GM23338 (cell line): ENCODE measurements at regions not wholly inside any gene's neighbourhood (a gene's known extent, or its start where the extent isn't known, plus 50 kb on each side); places are given as distances from the start of the nearest gene placed in this dataset.
A peak's percentile ranks its signal among the peaks of the same experiment; 100 is the strongest.

Source experiments
- ATAC-seq: fragments of 200-7000 bp; cut with Tn5 transposase; 3 replicates; pipeline ENCODE4 v1.9.1; 2020
- DNase-seq: peaks from one replicate; pipeline ENCODE4 v3.0.0-alpha.2; 2015; ENCODE audit warnings: low spot score
- H2AFZ ChIP-seq: fragments of 200-600 bp; sonication (generic); 2 replicates; pipeline ENCODE4 v1.8.0; 2016; ENCODE audit warnings: antibody characterized with exemption, mild to moderate bottlenecking, moderate library complexity
- H3F3A ChIP-seq: fragments of 200-600 bp; sonication (generic); replicated peaks from 2 replicates; pipeline ENCODE4 v1.8.0; 2017; ENCODE audit warnings: antibody characterized with exemption, mixed run types, low read depth
- H3K27ac ChIP-seq: fragments of 200-600 bp; sonication (generic); 2 replicates; pipeline ENCODE4 v1.6.1; 2016; ENCODE audit warnings: low read depth
- H3K27me3 ChIP-seq: fragments of 200-600 bp; sonication (generic); 2 replicates; pipeline ENCODE4 v1.8.0; 2016; ENCODE audit warnings: mild to moderate bottlenecking, mixed run types, moderate library complexity; ENCODE audit not compliant: insufficient read depth
- H3K36me3 ChIP-seq: fragments of 200-600 bp; sonication (generic); 2 replicates; pipeline ENCODE4 v1.8.0; 2016; ENCODE audit warnings: mild to moderate bottlenecking; ENCODE audit not compliant: insufficient read depth
- H3K4me1 ChIP-seq: fragments of 200-600 bp; sonication (generic); 2 replicates; pipeline ENCODE4 v1.8.0; 2016; ENCODE audit warnings: mild to moderate bottlenecking, moderate library complexity; ENCODE audit not compliant: insufficient read depth
- H3K4me2 ChIP-seq: fragments of 200-600 bp; sonication (generic); 2 replicates; pipeline ENCODE4 v1.7.1; 2017; ENCODE audit warnings: mixed run types
- H3K4me3 ChIP-seq: fragments of 200-600 bp; sonication (generic); 2 replicates; pipeline ENCODE4 v1.6.1; 2016; ENCODE audit warnings: mixed run types
- H3K79me2 ChIP-seq: fragments of 200-600 bp; sonication (generic); replicated peaks from 2 replicates; pipeline ENCODE4 v1.8.0; 2017; ENCODE audit warnings: mild to moderate bottlenecking; ENCODE audit not compliant: insufficient read depth
- H3K9me2 ChIP-seq: fragments of 200-600 bp; sonication (generic); 2 replicates; pipeline ENCODE4 v1.8.0; 2017; ENCODE audit not compliant: insufficient read depth
- H4K20me1 ChIP-seq: fragments of 200-600 bp; sonication (generic); replicated peaks from 2 replicates; pipeline ENCODE4 v1.8.0; 2017; ENCODE audit warnings: mild to moderate bottlenecking; ENCODE audit not compliant: insufficient read depth
- H3K27ac Mint-ChIP-seq: 2 replicates; pipeline ENCODE4 v1.8.0; 2020; ENCODE audit warnings: inconsistent platforms, mild to moderate bottlenecking, moderate library complexity, mixed read lengths
- H3K27me3 Mint-ChIP-seq: 3 replicates; pipeline ENCODE4 v1.8.0; 2022; ENCODE audit warnings: low read depth, mild to moderate bottlenecking, moderate library complexity, mixed read lengths, inconsistent platforms; ENCODE audit not compliant: insufficient read depth, poor library complexity
- H3K36me3 Mint-ChIP-seq: 3 replicates; pipeline ENCODE4 v1.8.0; 2021; ENCODE audit warnings: low read depth, mild to moderate bottlenecking, inconsistent platforms, moderate library complexity, mixed read lengths
- H3K4me1 Mint-ChIP-seq: 3 replicates; pipeline ENCODE4 v1.8.0; 2020; ENCODE audit warnings: mild to moderate bottlenecking, inconsistent platforms, mixed read lengths
- H3K4me3 Mint-ChIP-seq: 3 replicates; pipeline ENCODE4 v1.8.0; 2021; ENCODE audit warnings: moderate library complexity, mild to moderate bottlenecking, inconsistent platforms, mixed read lengths
- H3K9me3 Mint-ChIP-seq: 3 replicates; pipeline ENCODE4 v1.8.0; 2020; ENCODE audit warnings: moderate library complexity, mild to moderate bottlenecking, inconsistent platforms, mixed read lengths
- CREB1 ChIP-seq: fragments of 250-450 bp; sonication (Bioruptor Pico); IDR thresholded peaks from 2 replicates; pipeline ENCODE4 v1.5.0; 2020; ENCODE audit warnings: low read depth, mild to moderate bottlenecking, moderate library complexity
- EZH2 ChIP-seq: fragments of 200-600 bp; sonication (generic); IDR thresholded peaks from one replicate; pipeline ENCODE4 v1.8.0; 2017; ENCODE audit warnings: antibody characterized with exemption, mild to moderate bottlenecking, low read depth; ENCODE audit not compliant: unreplicated experiment
- NANOG ChIP-seq: IDR thresholded peaks from 2 replicates; pipeline ENCODE4 v1.6.1; 2016; ENCODE audit warnings: antibody characterized with exemption, borderline replicate concordance
- POLR2AphosphoS5 ChIP-seq: IDR thresholded peaks from 2 replicates; pipeline ENCODE4 v1.6.1; 2016; ENCODE audit warnings: antibody characterized with exemption, low read depth
- REST ChIP-seq: IDR thresholded peaks from one replicate; pipeline ENCODE4 v1.6.1; 2018; ENCODE audit warnings: antibody characterized with exemption; ENCODE audit not compliant: unreplicated experiment
- TF ChIP-seq, protein P1 (sequence below): IDR thresholded peaks from 2 replicates; pipeline ENCODE4 v1.6.1; 2016; ENCODE audit warnings: antibody characterized with exemption

- no peaks in the 10 kb centered on the region for H3K27me3 ChIP-seq
- H3F3A ChIP-seq = no peaks in the 10 kb centered on the region
- no peaks in the 10 kb centered on the region for H3K9me2 ChIP-seq
- H3K27ac ChIP-seq = no peak overlapping the region
- no peak overlapping the region for H3K4me3 ChIP-seq
- H3K27ac Mint-ChIP-seq = no peak overlapping the region
- no peaks in the 10 kb centered on the region for H3K4me1 ChIP-seq
- peaks cover 5% of the 10 kb centered on the region; the same call in 1 of the 3 replicates for H3K4me1 Mint-ChIP-seq
- H3K4me3 Mint-ChIP-seq = no peak overlapping the region
- peaks cover 6% of the 10 kb centered on the region for H3K9me3 Mint-ChIP-seq
- no peak; the same call in 2 of the 3 replicates for ATAC-seq
- H3K4me2 ChIP-seq = no peak overlapping the region
- TF ChIP-seq REST (no peak), CREB1 (CRISPR knock-in tag) (no peak), NANOG (no peak)
- H3K36me3 ChIP-seq = no peaks in the 10 kb centered on the region
- H2AFZ ChIP-seq = 0 out of 2 replicates have a peak overlapping the region, but pooled peaks have one; percentile 18
- no peaks in the 10 kb centered on the region for H4K20me1 ChIP-seq
- peaks cover 2% of the 10 kb centered on the region; the same call in 2 of the 3 replicates for H3K36me3 Mint-ChIP-seq
- peaks cover 2% of the 10 kb centered on the region for H3K27me3 Mint-ChIP-seq
- no peaks in the 10 kb centered on the region for H3K79me2 ChIP-seq
- DNase-seq = no peak
These were observed 97.4 kb downstream of the THBS2 start for GRCh38 chr6:169156108-169156792.

DNA sequence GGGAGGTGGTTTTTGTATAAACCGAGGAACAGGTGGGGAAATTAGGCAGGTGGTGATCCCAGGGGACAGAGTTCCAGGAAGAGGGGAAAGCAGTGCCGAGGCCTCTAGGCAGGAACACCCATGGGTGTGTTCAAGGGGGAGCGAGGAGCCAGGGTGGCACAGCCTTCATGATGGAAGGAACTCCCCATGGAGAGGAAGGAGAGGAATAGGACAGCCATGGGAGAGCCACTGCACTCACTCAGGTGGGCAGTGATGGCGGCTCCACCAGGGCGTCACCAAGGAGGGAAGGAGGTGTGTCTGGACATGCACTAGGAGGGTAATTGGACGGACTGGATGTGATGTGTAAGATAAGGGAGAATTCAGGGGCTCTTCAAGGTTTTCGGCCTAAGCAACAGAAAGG lies 98.2 kb downstream of the THBS2 start:
- Histone ChIP-seq H4K20me1 (no peaks in the 10 kb centered on the region), H2AFZ (no peak overlapping the region), H3K4me1 (no peaks in the 10 kb centered on the region), H3K27ac (no peak overlapping the region), H3K4me3 (no peak overlapping the region), H3K9me2 (no peaks in the 10 kb centered on the region), H3F3A (no peaks in the 10 kb centered on the region), H3K79me2 (no peaks in the 10 kb centered on the region), H3K4me2 (no peak overlapping the region), H3K27me3 (no peaks in the 10 kb centered on the region), H3K36me3 (no peaks in the 10 kb centered on the region)
- no peak for DNase-seq
- H3K9me3 Mint-ChIP-seq = peaks cover 13% of the 10 kb centered on the region
- H3K27ac Mint-ChIP-seq = no peak overlapping the region
- TF ChIP-seq, protein P1, sequence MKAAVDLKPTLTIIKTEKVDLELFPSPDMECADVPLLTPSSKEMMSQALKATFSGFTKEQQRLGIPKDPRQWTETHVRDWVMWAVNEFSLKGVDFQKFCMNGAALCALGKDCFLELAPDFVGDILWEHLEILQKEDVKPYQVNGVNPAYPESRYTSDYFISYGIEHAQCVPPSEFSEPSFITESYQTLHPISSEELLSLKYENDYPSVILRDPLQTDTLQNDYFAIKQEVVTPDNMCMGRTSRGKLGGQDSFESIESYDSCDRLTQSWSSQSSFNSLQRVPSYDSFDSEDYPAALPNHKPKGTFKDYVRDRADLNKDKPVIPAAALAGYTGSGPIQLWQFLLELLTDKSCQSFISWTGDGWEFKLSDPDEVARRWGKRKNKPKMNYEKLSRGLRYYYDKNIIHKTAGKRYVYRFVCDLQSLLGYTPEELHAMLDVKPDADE = no peak
- TF ChIP-seq EZH2 = no peak
- no peak for TF ChIP-seq POLR2AphosphoS5
- TF ChIP-seq NANOG = no peak
- peaks cover 5% of the 10 kb centered on the region; the same call in 1 of the 3 replicates for H3K4me1 Mint-ChIP-seq
- no peak for ATAC-seq
- peaks cover 3% of the 10 kb centered on the region; the same call in 2 of the 3 replicates for H3K36me3 Mint-ChIP-seq
- no peak overlapping the region for H3K4me3 Mint-ChIP-seq
- peaks cover 2% of the 10 kb centered on the region for H3K27me3 Mint-ChIP-seq
